HFFc6 (cell line): ENCODE measurements at regions not wholly inside any gene's neighbourhood (a gene's known extent, or its start where the extent isn't known, plus 50 kb on each side); places are given as distances from the start of the nearest gene placed in this dataset.

ENCODE experiments used
- DNase-seq: peaks from one replicate; pipeline ENCODE4 v3.0.0-alpha.2; 2018
- H3K27ac Mint-ChIP-seq: 2 replicates; pipeline ENCODE4 v1.8.0; 2020; ENCODE audit warnings: mild to moderate bottlenecking, mixed read lengths
- H3K27me3 Mint-ChIP-seq: 2 replicates; pipeline ENCODE4 v1.8.0; 2021; ENCODE audit warnings: mild to moderate bottlenecking, moderate library complexity, mixed read lengths; ENCODE audit not compliant: insufficient read depth
- H3K36me3 Mint-ChIP-seq: 2 replicates; pipeline ENCODE4 v1.8.0; 2021; ENCODE audit warnings: low read depth, mixed read lengths
- H3K4me1 Mint-ChIP-seq: 2 replicates; pipeline ENCODE4 v1.8.0; 2020; ENCODE audit warnings: low read depth, mixed read lengths
- H3K4me3 Mint-ChIP-seq: 2 replicates; pipeline ENCODE4 v1.8.0; 2020; ENCODE audit warnings: mild to moderate bottlenecking, moderate library complexity, mixed read lengths
- H3K9me3 Mint-ChIP-seq: 2 replicates; pipeline ENCODE4 v1.8.0; 2020; ENCODE audit warnings: mild to moderate bottlenecking, mixed read lengths
- TF ChIP-seq, protein P1 (sequence below): fragments of 200-600 bp; sonication (generic); IDR thresholded peaks from 2 replicates; pipeline ENCODE4 v1.5.0; 2021; ENCODE audit warnings: antibody characterized with exemption, mild to moderate bottlenecking

DNA sequence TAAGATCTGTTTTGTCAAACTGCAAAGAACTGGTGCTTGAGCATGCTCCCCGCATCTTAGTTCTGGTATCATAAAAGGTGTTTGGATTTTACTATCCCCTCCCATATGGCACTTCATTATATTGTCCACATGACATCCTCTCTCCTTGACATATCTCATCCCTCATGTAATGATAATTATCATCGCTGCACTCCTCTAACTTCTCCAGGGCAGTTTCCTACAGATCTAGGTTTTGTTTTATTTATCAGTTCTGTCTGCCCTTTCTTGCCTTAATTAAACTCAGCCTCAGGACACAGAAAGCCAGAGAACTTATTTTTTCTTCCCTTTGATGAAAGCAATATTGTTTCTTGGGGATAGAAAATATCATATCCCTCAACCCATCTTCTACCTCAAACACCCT, 129.6 kb upstream of the DDX18 start:
- no peaks in the 10 kb centered on the region for H3K27me3 Mint-ChIP-seq
- TF ChIP-seq, protein P1, sequence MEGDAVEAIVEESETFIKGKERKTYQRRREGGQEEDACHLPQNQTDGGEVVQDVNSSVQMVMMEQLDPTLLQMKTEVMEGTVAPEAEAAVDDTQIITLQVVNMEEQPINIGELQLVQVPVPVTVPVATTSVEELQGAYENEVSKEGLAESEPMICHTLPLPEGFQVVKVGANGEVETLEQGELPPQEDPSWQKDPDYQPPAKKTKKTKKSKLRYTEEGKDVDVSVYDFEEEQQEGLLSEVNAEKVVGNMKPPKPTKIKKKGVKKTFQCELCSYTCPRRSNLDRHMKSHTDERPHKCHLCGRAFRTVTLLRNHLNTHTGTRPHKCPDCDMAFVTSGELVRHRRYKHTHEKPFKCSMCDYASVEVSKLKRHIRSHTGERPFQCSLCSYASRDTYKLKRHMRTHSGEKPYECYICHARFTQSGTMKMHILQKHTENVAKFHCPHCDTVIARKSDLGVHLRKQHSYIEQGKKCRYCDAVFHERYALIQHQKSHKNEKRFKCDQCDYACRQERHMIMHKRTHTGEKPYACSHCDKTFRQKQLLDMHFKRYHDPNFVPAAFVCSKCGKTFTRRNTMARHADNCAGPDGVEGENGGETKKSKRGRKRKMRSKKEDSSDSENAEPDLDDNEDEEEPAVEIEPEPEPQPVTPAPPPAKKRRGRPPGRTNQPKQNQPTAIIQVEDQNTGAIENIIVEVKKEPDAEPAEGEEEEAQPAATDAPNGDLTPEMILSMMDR, result no peak
- no peak for DNase-seq
- H3K9me3 Mint-ChIP-seq, result peaks cover 37% of the 10 kb centered on the region
- no peak overlapping the region for H3K4me3 Mint-ChIP-seq
- H3K36me3 Mint-ChIP-seq, result no peaks in the 10 kb centered on the region
- no peak overlapping the region for H3K27ac Mint-ChIP-seq
- H3K4me1 Mint-ChIP-seq, result no peaks in the 10 kb centered on the region

GRCh38 chr2:117686699-117687098, 127.8 kb upstream of the DDX18 start:
- TF ChIP-seq, protein P1, result no peak
- peaks cover 35% of the 10 kb centered on the region for H3K9me3 Mint-ChIP-seq
- H3K36me3 Mint-ChIP-seq, result no peaks in the 10 kb centered on the region
- no peak overlapping the region for H3K4me3 Mint-ChIP-seq
- H3K27me3 Mint-ChIP-seq, result no peaks in the 10 kb centered on the region
- no peaks in the 10 kb centered on the region for H3K4me1 Mint-ChIP-seq
- no peak for DNase-seq
- no peak overlapping the region for H3K27ac Mint-ChIP-seq

- DNase-seq, result no peak
- Mint-ChIP-seq H3K4me3 (no peak overlapping the region), H3K36me3 (no peaks in the 10 kb centered on the region), H3K27me3 (no peaks in the 10 kb centered on the region; the same call in 1 of the 2 replicates), H3K9me3 (peaks cover 9% of the 10 kb centered on the region), H3K27ac (no peak overlapping the region), H3K4me1 (no peaks in the 10 kb centered on the region)
- TF ChIP-seq, protein P1, result no peak
Measured at GRCh38 chr2:117691595-117691994, 122.9 kb upstream of the DDX18 start.

DNA sequence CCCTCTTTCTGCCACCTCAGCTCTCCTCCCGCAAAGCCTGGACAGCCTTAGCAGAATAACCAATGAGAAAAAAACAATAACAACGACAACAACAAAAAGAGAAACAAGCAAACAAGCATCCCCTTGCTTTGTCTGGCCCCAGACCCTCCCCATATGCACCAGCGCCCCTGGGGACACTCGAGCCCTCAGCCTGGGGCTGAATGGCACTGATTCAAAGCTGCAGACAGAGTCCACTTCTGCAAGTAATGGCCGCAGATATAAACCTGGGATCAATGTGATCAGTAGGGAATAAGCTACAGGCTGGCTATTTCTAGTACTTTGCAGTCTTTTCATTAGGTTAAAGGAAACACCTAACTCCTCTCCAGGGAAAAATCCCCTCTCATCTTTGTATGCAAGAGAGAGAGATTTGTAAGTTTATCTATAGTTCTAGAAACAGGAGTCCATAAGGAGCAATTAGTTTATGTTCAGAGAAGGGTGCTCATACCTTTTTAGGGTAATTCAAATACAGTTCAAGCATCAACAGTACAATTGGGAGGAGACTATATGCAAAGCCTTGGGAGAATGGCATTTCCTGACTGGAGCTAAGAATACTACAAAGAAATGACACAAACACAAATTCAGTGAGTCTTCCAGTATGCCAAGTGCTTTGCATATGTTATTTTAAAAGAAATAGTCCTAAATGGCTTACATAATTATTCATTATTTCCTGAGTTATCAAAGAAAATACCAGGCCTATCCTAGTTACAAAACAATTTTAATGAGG, 122.3 kb upstream of the DDX18 start:
- Mint-ChIP-seq H3K27ac (no peak overlapping the region), H3K9me3 (peaks cover 11% of the 10 kb centered on the region), H3K4me1 (no peaks in the 10 kb centered on the region), H3K36me3 (no peaks in the 10 kb centered on the region), H3K27me3 (no peaks in the 10 kb centered on the region; the same call in 1 of the 2 replicates), H3K4me3 (no peak overlapping the region)
- TF ChIP-seq, protein P1, result no peak
- DNase-seq, result no peak

- peaks cover 8% of the 10 kb centered on the region for H3K9me3 Mint-ChIP-seq
- H3K27me3 Mint-ChIP-seq, result no peaks in the 10 kb centered on the region; the same call in 1 of the 2 replicates
- no peaks in the 10 kb centered on the region for H3K4me1 Mint-ChIP-seq
- H3K27ac Mint-ChIP-seq, result no peak overlapping the region
- H3K36me3 Mint-ChIP-seq, result no peaks in the 10 kb centered on the region
- no peak for DNase-seq
- TF ChIP-seq, protein P1, result no peak
- H3K4me3 Mint-ChIP-seq, result no peak overlapping the region
Measured at GRCh38 chr2:117693154-117693553, 121.3 kb upstream of the DDX18 start.
